A549 (cell line): ENCODE measurements at regions not wholly inside any gene's neighbourhood (a gene's known extent, or its start where the extent isn't known, plus 50 kb on each side); places are given as distances from the start of the nearest gene placed in this dataset.
"Not testable (repeated sequence)": the region's sequence is repeated elsewhere in the genome, so short reads cannot be mapped to it uniquely, and the experiment has no call there.

Experiments
- ATAC-seq, 2 experiments: fragments of 200-7000 bp in 1 of 2; fragments of >200 bp in 1 of 2; cut with Nextera tagmentation in 1 of 2; cut with Tn5 transposase in 1 of 2; 3 replicates each; pipeline versions ENCODE4 v1.8.0 to v1.9.1; 2018 to 2020; ENCODE audit warnings: mild to moderate bottlenecking in 1 of 2, moderate library complexity in 1 of 2
- CTCF ChIA-PET: fragments of 300-600 bp; sonication (Branson Sonifier 250); formaldehyde crosslinking; extraction: SDS; loops from one replicate; lab custom pipeline; 2021; ENCODE audit warnings: antibody characterized with exemption, inconsistent platforms; lab: Yijun Ruan, JAX
- POLR2A ChIA-PET: fragments of 350-600 bp; formaldehyde crosslinking; extraction: SDS; loops from one replicate; lab custom pipeline; 2021; ENCODE audit warnings: antibody characterized with exemption, inconsistent platforms; lab: Yijun Ruan, JAX
- DNase-seq, 2 experiments: peaks; one replicate each; pipeline versions ENCODE4 v3.0.0 to v3.0.0-alpha.2; 2011 to 2016; ENCODE audit warnings: low read depth in 1 of 2, low spot score in 1 of 2
- FAIRE-seq: peaks from 2 replicates; lab custom pipeline; 2011; peaks lifted over from hg19 to GRCh38; lab: Jason Lieb, UNC
- H3K27ac ChIP-seq, 2 experiments: fragments of >200 bp; sonication (Bioruptor Twin); formaldehyde crosslinking; 3 replicates each; pipeline ENCODE4 v1.5.1; 2016 to 2017
- H3K4me1 ChIP-seq: fragments of >200 bp; sonication (Bioruptor Twin); formaldehyde crosslinking; 3 replicates; pipeline ENCODE4 v1.6.1; 2016
- H3K4me2 ChIP-seq: fragments of >200 bp; sonication (Bioruptor Twin); formaldehyde crosslinking; 3 replicates; pipeline ENCODE4 v1.6.1; 2016
- H3K4me3 ChIP-seq: fragments of >200 bp; sonication (Bioruptor Twin); formaldehyde crosslinking; 3 replicates; pipeline ENCODE4 v1.5.1; 2016
- H3K9me3 ChIP-seq: fragments of >200 bp; sonication (Bioruptor Twin); formaldehyde crosslinking; 3 replicates; pipeline ENCODE4 v1.6.1; 2016
- ATOH8 ChIP-seq: fragments of 250-450 bp; sonication (Bioruptor Pico); IDR thresholded peaks from 2 replicates; pipeline ENCODE4 v1.5.0; 2020; ENCODE audit warnings: low read depth, mild to moderate bottlenecking, moderate library complexity
- CEBPB ChIP-seq, 2 experiments: fragments of >200 bp in 1 of 2; sonication (Bioruptor Twin) in 1 of 2; formaldehyde crosslinking in 1 of 2; IDR thresholded peaks; 2 replicates each; pipeline ENCODE4 v1.6.1; 2012 to 2016
- CHD2 ChIP-seq: fragments of 150-350 bp; IDR thresholded peaks from 2 replicates; pipeline ENCODE4 v1.6.1; 2014; ENCODE audit warnings: low read length; ENCODE audit not compliant: partially characterized antibody
- EHF ChIP-seq: fragments of 250-450 bp; sonication (Bioruptor Pico); IDR thresholded peaks from 2 replicates; pipeline ENCODE4 v1.5.0; 2020; ENCODE audit warnings: mild to moderate bottlenecking
- EP300 ChIP-seq, 2 experiments: fragments of >200 bp; sonication (Bioruptor Twin); formaldehyde crosslinking; IDR thresholded peaks; 2 replicates in 1 of 2; 3 replicates in 1 of 2; pipeline ENCODE4 v1.6.1; 2016 to 2017
- ESRRA ChIP-seq: fragments of 150-350 bp; IDR thresholded peaks from 2 replicates; pipeline ENCODE4 v1.6.1; 2014; ENCODE audit warnings: mild to moderate bottlenecking, low read length, borderline replicate concordance
- HOXA7 ChIP-seq: fragments of 250-450 bp; sonication (Bioruptor Pico); IDR thresholded peaks from 2 replicates; pipeline ENCODE4 v1.5.0; 2020; ENCODE audit warnings: mild to moderate bottlenecking, moderate library complexity
- HOXB13 ChIP-seq: fragments of 250-450 bp; sonication (Bioruptor Pico); IDR thresholded peaks from 2 replicates; pipeline ENCODE4 v1.5.0; 2020; ENCODE audit warnings: low read depth, mild to moderate bottlenecking, moderate library complexity
- JUNB ChIP-seq: fragments of >200 bp; sonication (Bioruptor Twin); formaldehyde crosslinking; IDR thresholded peaks from 2 replicates; pipeline ENCODE4 v1.6.1; 2016
- KDM1A ChIP-seq: fragments of 200-600 bp; sonication (generic); IDR thresholded peaks from 2 replicates; pipeline ENCODE4 v1.6.1; 2016; ENCODE audit warnings: low read depth, mild to moderate bottlenecking
- MYC ChIP-seq: IDR thresholded peaks from 2 replicates; pipeline ENCODE4 v1.6.1; 2012; ENCODE audit warnings: mild to moderate bottlenecking, inconsistent platforms, low read length, improper control_type of control experiment, borderline replicate concordance
- NPAS2 ChIP-seq: fragments of 250-450 bp; sonication (Bioruptor Pico); IDR thresholded peaks from 2 replicates; pipeline ENCODE4 v1.8.0; 2022; ENCODE audit warnings: mild to moderate bottlenecking, moderate library complexity, borderline replicate concordance
- PHF8 ChIP-seq: fragments of 200-600 bp; sonication (generic); IDR thresholded peaks from 2 replicates; pipeline ENCODE4 v1.6.1; 2016; ENCODE audit warnings: low read depth, mild to moderate bottlenecking, antibody characterized with exemption, moderate library complexity, borderline replicate concordance
- RARB ChIP-seq: fragments of 250-450 bp; sonication (Bioruptor Pico); IDR thresholded peaks from 2 replicates; pipeline ENCODE4 v1.8.0; 2021; ENCODE audit warnings: mild to moderate bottlenecking, moderate library complexity
- RFX5 ChIP-seq: fragments of 450-650 bp; IDR thresholded peaks from 2 replicates; pipeline ENCODE4 v1.7.1; 2014; ENCODE audit warnings: antibody characterized with exemption, mild to moderate bottlenecking, moderate library complexity
- RNF2 ChIP-seq: fragments of 200-600 bp; sonication (generic); IDR thresholded peaks from 2 replicates; pipeline ENCODE4 v1.6.1; 2016; ENCODE audit warnings: low read depth, mild to moderate bottlenecking, antibody characterized with exemption, moderate library complexity, borderline replicate concordance
- SMC3 ChIP-seq: fragments of >200 bp; sonication (Bioruptor Twin); formaldehyde crosslinking; IDR thresholded peaks from 3 replicates; pipeline ENCODE4 v1.6.1; 2018; ENCODE audit warnings: inconsistent platforms
- TP53 ChIP-seq: fragments of 250-450 bp; sonication (Bioruptor Pico); IDR thresholded peaks from 2 replicates; pipeline ENCODE4 v1.5.0; 2021; ENCODE audit warnings: mild to moderate bottlenecking, moderate library complexity
- ZC3H11A ChIP-seq: fragments of 450-650 bp; IDR thresholded peaks from 2 replicates; pipeline ENCODE4 v1.6.1; 2014; ENCODE audit warnings: antibody characterized with exemption, mild to moderate bottlenecking
- ZFP36 ChIP-seq: fragments of 450-650 bp; IDR thresholded peaks from 2 replicates; pipeline ENCODE4 v1.6.1; 2014; ENCODE audit warnings: borderline replicate concordance; ENCODE audit not compliant: partially characterized antibody
- ZNF302 ChIP-seq: fragments of 250-450 bp; sonication (Bioruptor Pico); IDR thresholded peaks from 2 replicates; pipeline ENCODE4 v1.9.0; 2021; ENCODE audit warnings: inconsistent platforms, mild to moderate bottlenecking, moderate library complexity
- WGBS: methylation state at CpG from one replicate; pipeline ENCODE4 v1.1.6; 2017; ENCODE audit errors: missing lambda C conversion rate; 5-methylcytosine and 5-hydroxymethylcytosine counted together
- TF ChIP-seq, protein P1 (sequence below): IDR thresholded peaks from 2 replicates; pipeline ENCODE4 v1.6.1; 2012

DNA sequence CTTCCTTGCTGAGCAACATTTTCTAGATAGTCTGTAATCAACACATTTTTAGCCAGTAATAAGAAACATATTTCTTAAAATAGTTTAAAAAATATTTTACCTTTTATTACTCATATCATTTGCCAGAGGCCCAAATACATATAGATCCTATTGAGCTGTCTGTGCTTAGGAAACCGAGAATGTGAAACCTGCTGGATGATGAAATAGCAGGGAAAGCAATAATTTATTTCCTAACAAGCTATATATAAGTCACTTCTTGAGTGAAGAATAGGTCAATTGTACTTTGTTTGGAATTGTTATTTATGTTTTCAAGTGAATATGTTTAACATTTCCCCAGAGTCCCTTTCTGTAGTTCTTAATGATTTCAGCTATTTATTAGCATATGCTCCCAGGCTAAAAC lies 339.9 kb upstream of the TMPRSS15 start:
- no peak for ATAC-seq
- CTCF ChIA-PET = no interaction called here
- H3K4me1 ChIP-seq = no peaks in the 10 kb centered on the region
- TF ChIP-seq SMC3 (no peak), CEBPB (IDR thresholded peaks at IDR 0.05) (no peak), EP300 (IDR thresholded peaks at IDR 0.05) (no peak), HOXA7 (CRISPR knock-in tag) (no peak), KDM1A (no peak), ZFP36 (no peak), RNF2 (no peak), CHD2 (no peak), JUNB (no peak), ZC3H11A (no peak), PHF8 (no peak)
- TF ChIP-seq, all 56 proteins: peak for 0
- DNase-seq = no peak
- 15% methylated on average over 1 of the region's 1 CpG for WGBS
- no peak overlapping the region for H3K4me2 ChIP-seq
- H3K27ac ChIP-seq = no peak overlapping the region
- POLR2A ChIA-PET = no interaction called here
- no peak overlapping the region for H3K4me3 ChIP-seq
- no peak for FAIRE-seq
- H3K9me3 ChIP-seq = no peaks in the 10 kb centered on the region

DNA sequence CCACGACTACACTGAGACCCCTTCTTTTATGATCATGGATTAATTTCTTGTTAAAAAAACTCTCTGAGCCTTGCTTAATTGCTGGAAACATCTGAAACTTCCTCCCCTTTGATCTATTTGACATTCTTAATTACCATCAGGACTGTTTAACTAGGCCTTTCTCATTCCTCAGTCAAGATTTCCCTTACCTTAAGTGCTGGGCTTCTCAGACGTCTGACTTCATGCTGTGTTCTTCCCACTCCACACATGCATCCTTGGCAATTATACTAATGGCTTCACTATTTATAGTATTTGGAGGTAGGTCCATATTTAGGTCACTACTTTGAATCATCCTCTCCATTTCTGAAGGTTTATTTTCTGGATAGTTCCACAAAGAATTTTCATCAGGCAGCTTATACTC lies 341.3 kb upstream of the TMPRSS15 start:
- H3K27ac ChIP-seq = no peak overlapping the region
- FAIRE-seq = no peak
- no peak overlapping the region for H3K4me3 ChIP-seq
- POLR2A ChIA-PET = no interaction called here
- CTCF ChIA-PET = no interaction called here
- no peak for ATAC-seq
- no peak overlapping the region for H3K4me2 ChIP-seq
- 14% methylated on average over 2 of the region's 2 CpGs for WGBS
- no peak for DNase-seq
- TF ChIP-seq ZNF302 (CRISPR knock-in tag) = no peak
- no peak for TF ChIP-seq ESRRA
- TF ChIP-seq ATOH8 (CRISPR knock-in tag) = no peak
- TF ChIP-seq ZC3H11A = no peak
- no peak for TF ChIP-seq TP53 (CRISPR knock-in tag)
- TF ChIP-seq NPAS2 (CRISPR knock-in tag) = no peak
- no peak for TF ChIP-seq EHF
- TF ChIP-seq RARB = no peak
- TF ChIP-seq MYC = no peak
- TF ChIP-seq, protein P1, sequence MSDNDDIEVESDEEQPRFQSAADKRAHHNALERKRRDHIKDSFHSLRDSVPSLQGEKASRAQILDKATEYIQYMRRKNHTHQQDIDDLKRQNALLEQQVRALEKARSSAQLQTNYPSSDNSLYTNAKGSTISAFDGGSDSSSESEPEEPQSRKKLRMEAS = no peak
- TF ChIP-seq HOXB13 (CRISPR knock-in tag) = no peak
- no peak for TF ChIP-seq RFX5
- TF ChIP-seq, all 56 proteins: peak for 0
- no peaks in the 10 kb centered on the region for H3K9me3 ChIP-seq
- H3K4me1 ChIP-seq = no peaks in the 10 kb centered on the region

- H3K4me1 ChIP-seq, H3K9me3 ChIP-seq, ATAC-seq, FAIRE-seq, H3K4me2 ChIP-seq, H3K4me3 ChIP-seq, DNase-seq, POLR2A ChIA-PET, H3K27ac ChIP-seq: not testable (repeated sequence)
- CTCF ChIA-PET = interaction anchor here (0.6 kb wide), 1 partner anchor 625 kb away, joined by 4 read pairs; no protein-coding TSS in a partner anchor
- 47% methylated on average over 15 of the region's 15 CpGs for WGBS
Observed at GRCh38 chr21:18752894-18753293, 349.3 kb upstream of the TMPRSS15 start.

- H3K9me3 ChIP-seq, DNase-seq, POLR2A ChIA-PET, CTCF ChIA-PET, H3K4me1 ChIP-seq, H3K27ac ChIP-seq, FAIRE-seq, H3K4me3 ChIP-seq, H3K4me2 ChIP-seq, ATAC-seq: not testable (repeated sequence)
- 15% methylated on average over 4 of the region's 4 CpGs for WGBS
Observed at GRCh38 chr21:18756272-18756671, 352.7 kb upstream of the TMPRSS15 start.
